Right hindlimb (tissue), 1 donor: ENCODE measurements at regions not wholly inside any gene's neighbourhood (a gene's known extent, or its start where the extent isn't known, plus 50 kb on each side); places are given as distances from the start of the nearest gene placed in this dataset.
"Not testable (repeated sequence)": the region's sequence is repeated elsewhere in the genome, so short reads cannot be mapped to it uniquely, and the experiment has no call there.

Experiments
- DNase-seq: peaks from one replicate; pipeline ENCODE4 v3.0.0-alpha.2; 2018

- not testable (repeated sequence) for DNase-seq
These were observed 601.6 kb downstream of the LRRC70 start for GRCh38 chr5:63180190-63180589.

- DNase-seq: no peak
These were observed 597.2 kb downstream of the LRRC70 start for GRCh38 chr5:63175850-63176249.

GRCh38 chr5:63170486-63170885, 591.9 kb downstream of the LRRC70 start:
- no peak for DNase-seq

- DNase-seq: no peak
These were observed 586.4 kb downstream of the LRRC70 start for GRCh38 chr5:63164838-63165535.

- no peak for DNase-seq
These were observed 585.7 kb downstream of the LRRC70 start for GRCh38 chr5:63164339-63164738.

- DNase-seq: no peak
These were observed 576.7 kb downstream of the LRRC70 start for GRCh38 chr5:63155310-63155631.

GRCh38 chr5:63154476-63155309, 576.1 kb downstream of the LRRC70 start:
- no peak for DNase-seq

GRCh38 chr5:63152871-63153270, 574.3 kb downstream of the LRRC70 start:
- DNase-seq: no peak

GRCh38 chr5:63145167-63145566, 566.5 kb downstream of the LRRC70 start:
- no peak for DNase-seq

- no peak for DNase-seq
These were observed 563.0 kb downstream of the LRRC70 start for GRCh38 chr5:63141591-63141990.

GRCh38 chr5:63135291-63135690, 556.7 kb downstream of the LRRC70 start:
- no peak for DNase-seq

- no peak for DNase-seq
These were observed 553.1 kb downstream of the LRRC70 start for GRCh38 chr5:63131626-63132285.

- DNase-seq: no peak
These were observed 550.1 kb downstream of the LRRC70 start for GRCh38 chr5:63128761-63129160.

- DNase-seq: no peak
These were observed 549.4 kb downstream of the LRRC70 start for GRCh38 chr5:63128018-63128417.

- DNase-seq: no peak
These were observed 548.4 kb downstream of the LRRC70 start for GRCh38 chr5:63127054-63127453.

- DNase-seq: no peak
These were observed 547.2 kb downstream of the LRRC70 start for GRCh38 chr5:63125862-63126261.

- DNase-seq: no peak
These were observed 546.8 kb downstream of the LRRC70 start for GRCh38 chr5:63125392-63125791.

- DNase-seq: no peak
These were observed 545.6 kb downstream of the LRRC70 start for GRCh38 chr5:63124266-63124665.

GRCh38 chr5:63121471-63121870, 542.9 kb downstream of the LRRC70 start:
- no peak for DNase-seq

- no peak for DNase-seq
These were observed 539.6 kb downstream of the LRRC70 start for GRCh38 chr5:63118221-63118620.

GRCh38 chr5:63111891-63112290, 533.3 kb downstream of the LRRC70 start:
- DNase-seq: no peak

GRCh38 chr5:63101870-63102269, 523.3 kb downstream of the LRRC70 start:
- no peak for DNase-seq

GRCh38 chr5:63097286-63097685, 518.7 kb downstream of the LRRC70 start:
- no peak for DNase-seq

- no peak for DNase-seq
These were observed 516.1 kb downstream of the LRRC70 start for GRCh38 chr5:63094730-63095129.
